H7 (cell line): ENCODE measurements at regions not wholly inside any gene's neighbourhood (a gene's known extent, or its start where the extent isn't known, plus 50 kb on each side); places are given as distances from the start of the nearest gene placed in this dataset.

ENCODE experiments used
- DNase-seq: peaks from one replicate; pipeline ENCODE4 v3.0.0; 2012
- H3K27me3 ChIP-seq: 2 replicates; pipeline ENCODE4 v1.6.0; 2011; ENCODE audit warnings: mild to moderate bottlenecking, low read length; ENCODE audit not compliant: control insufficient read depth, insufficient read depth
- H3K36me3 ChIP-seq: replicated peaks from 2 replicates; pipeline ENCODE4 v1.5.1; 2011; ENCODE audit warnings: low read length; ENCODE audit not compliant: control insufficient read depth, insufficient read depth
- H3K4me3 ChIP-seq: 2 replicates; pipeline ENCODE4 v1.5.1; 2011; ENCODE audit warnings: low read depth, mild to moderate bottlenecking, control low read depth, low read length, moderate library complexity; ENCODE audit not compliant: insufficient read depth

GRCh38 chr4:187335339-187335738 is 611.7 kb upstream of the FAT1 start:
- no peaks in the 10 kb centered on the region for H3K27me3 ChIP-seq
- H3K4me3 ChIP-seq, result no peak overlapping the region
- DNase-seq, result no peak
- no peaks in the 10 kb centered on the region for H3K36me3 ChIP-seq

DNA sequence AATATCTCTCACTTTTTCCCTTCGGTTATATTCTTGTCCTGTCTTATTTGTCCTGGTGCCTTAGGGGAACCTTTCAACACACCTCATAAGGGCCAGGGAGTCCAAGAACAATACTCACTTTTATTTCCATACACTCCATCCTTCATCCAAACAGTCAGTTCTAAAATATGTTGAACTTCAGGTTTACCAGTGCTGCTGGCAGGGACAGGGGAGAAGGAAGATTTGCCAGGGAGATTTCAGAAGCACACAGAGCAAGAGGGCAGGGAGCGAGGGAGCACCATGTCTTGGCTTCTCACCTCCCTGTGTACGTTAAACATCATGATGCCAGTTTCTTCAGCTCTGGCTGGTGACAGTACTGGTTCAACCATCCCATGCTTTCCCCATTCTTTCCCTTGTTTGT is 631.1 kb upstream of the FAT1 start:
- no peaks in the 10 kb centered on the region for H3K36me3 ChIP-seq
- H3K4me3 ChIP-seq, result no peak overlapping the region
- H3K27me3 ChIP-seq, result no peaks in the 10 kb centered on the region
- no peak for DNase-seq

GRCh38 chr4:187357045-187357643 is 633.5 kb upstream of the FAT1 start:
- no peak for DNase-seq
- Histone ChIP-seq H3K36me3 (no peaks in the 10 kb centered on the region), H3K27me3 (no peaks in the 10 kb centered on the region), H3K4me3 (no peak overlapping the region)

DNA sequence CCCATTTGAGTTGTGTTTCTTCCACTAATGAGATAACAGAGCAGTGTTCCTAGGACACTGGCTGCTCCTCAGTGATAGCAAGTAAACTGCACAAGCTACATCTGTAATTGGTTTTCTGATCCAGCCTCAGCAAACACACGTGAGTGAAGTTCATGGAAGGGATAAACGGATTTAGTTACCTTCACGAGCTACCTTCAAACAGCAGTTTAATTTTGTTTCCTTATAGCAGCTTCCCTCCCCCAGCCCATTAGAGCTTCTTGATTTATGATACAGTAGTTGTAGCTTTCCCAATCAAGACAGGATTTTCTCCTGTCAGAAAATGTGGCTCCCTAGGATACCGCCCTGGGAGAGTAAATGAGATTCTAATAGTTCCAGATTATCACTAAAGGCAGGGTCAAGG is 634.2 kb upstream of the FAT1 start:
- DNase-seq, result no peak
- H3K27me3 ChIP-seq, result no peaks in the 10 kb centered on the region
- no peaks in the 10 kb centered on the region for H3K36me3 ChIP-seq
- no peak overlapping the region for H3K4me3 ChIP-seq

GRCh38 chr4:187362937-187363857 is 632.4 kb upstream of the ZFP42 start:
- H3K4me3 ChIP-seq, result no peak overlapping the region
- DNase-seq, result no peak
- H3K27me3 ChIP-seq, result no peaks in the 10 kb centered on the region
- H3K36me3 ChIP-seq, result no peaks in the 10 kb centered on the region

- Histone ChIP-seq H3K4me3 (no peak overlapping the region), H3K36me3 (no peaks in the 10 kb centered on the region), H3K27me3 (no peaks in the 10 kb centered on the region)
- no peak for DNase-seq
Observed at GRCh38 chr4:187364401-187364800, 631.2 kb upstream of the ZFP42 start.

GRCh38 chr4:187364851-187365250 is 630.7 kb upstream of the ZFP42 start:
- H3K4me3 ChIP-seq, result no peak overlapping the region
- DNase-seq, result no peak
- no peaks in the 10 kb centered on the region for H3K27me3 ChIP-seq
- H3K36me3 ChIP-seq, result no peaks in the 10 kb centered on the region

GRCh38 chr4:187366530-187366929 is 629.0 kb upstream of the ZFP42 start:
- Histone ChIP-seq H3K36me3 (no peaks in the 10 kb centered on the region), H3K27me3 (no peaks in the 10 kb centered on the region), H3K4me3 (no peak overlapping the region)
- no peak for DNase-seq

- Histone ChIP-seq H3K4me3 (no peak overlapping the region), H3K36me3 (no peaks in the 10 kb centered on the region), H3K27me3 (no peaks in the 10 kb centered on the region)
- DNase-seq, result no peak
Observed at GRCh38 chr4:187370918-187371317, 624.7 kb upstream of the ZFP42 start.

GRCh38 chr4:187378441-187378840 is 617.1 kb upstream of the ZFP42 start:
- no peak for DNase-seq
- H3K4me3 ChIP-seq, result no peak overlapping the region

DNA sequence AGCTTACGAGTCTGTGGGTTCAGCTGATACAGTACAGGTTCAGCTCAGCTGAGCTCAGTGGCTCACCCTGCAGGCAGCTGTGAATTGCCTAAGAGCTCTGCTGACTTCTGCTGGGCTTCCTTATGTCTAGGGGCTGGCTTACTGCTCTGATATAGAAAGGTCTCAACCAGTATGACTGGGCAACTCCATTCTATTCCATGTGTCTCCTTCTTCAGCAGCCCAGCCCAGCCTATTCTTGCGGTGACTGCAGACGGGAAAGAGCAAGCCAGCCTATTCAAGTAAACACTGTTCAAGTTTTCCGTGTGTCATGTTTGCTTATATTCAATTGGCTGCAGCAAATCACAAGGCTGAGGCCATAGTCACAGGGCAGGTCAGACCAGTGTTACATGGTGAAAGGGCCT is 615.4 kb upstream of the ZFP42 start:
- H3K36me3 ChIP-seq, result no peaks in the 10 kb centered on the region
- no peak overlapping the region for H3K4me3 ChIP-seq
- peak; percentile 29 for DNase-seq
- H3K27me3 ChIP-seq, result no peaks in the 10 kb centered on the region

More at GRCh38 chr4:187378441-187378840, 617.1 kb upstream of the ZFP42 start:
- Histone ChIP-seq H3K27me3 (no peaks in the 10 kb centered on the region), H3K36me3 (no peaks in the 10 kb centered on the region)

- no peak overlapping the region for H3K4me3 ChIP-seq
- H3K36me3 ChIP-seq, result no peaks in the 10 kb centered on the region
- H3K27me3 ChIP-seq, result no peaks in the 10 kb centered on the region
- no peak for DNase-seq
Observed at GRCh38 chr4:187383181-187383580, 612.4 kb upstream of the ZFP42 start.

DNA sequence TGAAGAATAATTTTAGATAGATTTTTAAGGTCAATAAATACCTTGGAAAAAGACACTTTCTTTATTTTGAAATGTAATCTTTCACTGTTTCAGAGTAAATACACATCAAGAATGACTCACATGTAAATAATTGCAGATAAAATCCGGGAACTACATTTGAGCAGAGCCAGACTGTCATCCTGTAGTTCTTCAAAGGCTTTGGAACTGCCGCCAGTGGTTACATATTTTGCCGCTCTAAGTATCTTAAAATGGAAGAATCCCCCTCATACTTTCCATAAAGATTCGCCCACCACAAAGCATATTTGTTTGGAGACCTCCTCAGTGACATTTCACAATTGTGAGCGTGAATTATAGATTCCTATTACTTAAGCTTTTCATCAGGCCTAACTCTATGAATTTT is 607.8 kb upstream of the ZFP42 start:
- no peak for DNase-seq
- Histone ChIP-seq H3K36me3 (no peaks in the 10 kb centered on the region), H3K27me3 (no peaks in the 10 kb centered on the region), H3K4me3 (no peak overlapping the region)

- DNase-seq, result no peak
- Histone ChIP-seq H3K27me3 (no peaks in the 10 kb centered on the region), H3K4me3 (no peak overlapping the region), H3K36me3 (no peaks in the 10 kb centered on the region)
Observed at GRCh38 chr4:187389420-187389819, 606.2 kb upstream of the ZFP42 start.

GRCh38 chr4:187390646-187391045 is 604.9 kb upstream of the ZFP42 start:
- H3K27me3 ChIP-seq, result no peaks in the 10 kb centered on the region
- no peak for DNase-seq

More at GRCh38 chr4:187390646-187391045, 604.9 kb upstream of the ZFP42 start:
- H3K4me3 ChIP-seq, result no peak overlapping the region
- no peaks in the 10 kb centered on the region for H3K36me3 ChIP-seq
